Kidney epithelial cell (primary cell): ENCODE measurements at regions not wholly inside any gene's neighbourhood (a gene's known extent, or its start where the extent isn't known, plus 50 kb on each side); places are given as distances from the start of the nearest gene placed in this dataset.
"Not testable (repeated sequence)": the region's sequence is repeated elsewhere in the genome, so short reads cannot be mapped to it uniquely, and the experiment has no call there.

Experiments
- DNase-seq: peaks from one replicate; pipeline ENCODE4 v3.0.0-alpha.2; 2010; ENCODE audit warnings: low read depth
- H3K27me3 ChIP-seq: 2 replicates; pipeline ENCODE4 v1.6.0; 2011; ENCODE audit warnings: low read length; ENCODE audit not compliant: control insufficient read depth, insufficient read depth
- H3K36me3 ChIP-seq: 2 replicates; pipeline ENCODE4 v1.5.1; 2011; ENCODE audit warnings: low read length; ENCODE audit not compliant: control insufficient read depth, insufficient read depth
- H3K4me3 ChIP-seq: 2 replicates; pipeline ENCODE4 v1.5.1; 2011; ENCODE audit warnings: low read depth, mild to moderate bottlenecking, control low read depth, low read length
- CTCF ChIP-seq: IDR thresholded peaks from 2 replicates; pipeline ENCODE4 v1.5.1; 2011; ENCODE audit warnings: mild to moderate bottlenecking, moderate library complexity, low read length, control low read depth, inconsistent platforms; ENCODE audit not compliant: insufficient read depth, poor library complexity, severe bottlenecking

- not testable (repeated sequence) for DNase-seq, H3K4me3 ChIP-seq, H3K27me3 ChIP-seq, H3K36me3 ChIP-seq
Measured at GRCh38 chr4:102397056-102397455, 51.8 kb upstream of the SLC39A8 start.

- Histone ChIP-seq H3K4me3 (no peak overlapping the region), H3K36me3 (no peaks in the 10 kb centered on the region), H3K27me3 (no peaks in the 10 kb centered on the region)
- no peak for DNase-seq
- no peak for TF ChIP-seq CTCF
Measured at GRCh38 chr4:102399021-102399420, 53.7 kb upstream of the SLC39A8 start.

GRCh38 chr4:102400898-102401297, 55.6 kb upstream of the SLC39A8 start:
- Histone ChIP-seq H3K27me3 (no peaks in the 10 kb centered on the region), H3K4me3 (no peak overlapping the region), H3K36me3 (no peaks in the 10 kb centered on the region)
- TF ChIP-seq CTCF, result no peak
- DNase-seq, result no peak

GRCh38 chr4:102402223-102402622, 56.9 kb upstream of the SLC39A8 start:
- no peaks in the 10 kb centered on the region for H3K27me3 ChIP-seq
- no peak overlapping the region for H3K4me3 ChIP-seq
- DNase-seq, result no peak
- no peaks in the 10 kb centered on the region for H3K36me3 ChIP-seq
- TF ChIP-seq CTCF, result no peak

- Histone ChIP-seq H3K36me3 (no peaks in the 10 kb centered on the region), H3K27me3 (no peaks in the 10 kb centered on the region), H3K4me3 (no peak overlapping the region)
- DNase-seq, result no peak
- no peak for TF ChIP-seq CTCF
Measured at GRCh38 chr4:102403116-102403515, 57.8 kb upstream of the SLC39A8 start.

- no peak for TF ChIP-seq CTCF
- H3K36me3 ChIP-seq, result no peaks in the 10 kb centered on the region
- H3K4me3 ChIP-seq, result no peak overlapping the region
- no peak for DNase-seq
- H3K27me3 ChIP-seq, result no peaks in the 10 kb centered on the region
Measured at GRCh38 chr4:102404431-102404969, 59.2 kb upstream of the SLC39A8 start.
